NCI-H345 (cell line): ENCODE measurements at regions not wholly inside any gene's neighbourhood (a gene's known extent, or its start where the extent isn't known, plus 50 kb on each side); places are given as distances from the start of the nearest gene placed in this dataset.
"Not testable (repeated sequence)": the region's sequence is repeated elsewhere in the genome, so short reads cannot be mapped to it uniquely, and the experiment has no call there.

Source experiments
- DNase-seq: peaks from one replicate; lab custom pipeline; 2025; lab: John Stamatoyannopoulos, UW

DNA sequence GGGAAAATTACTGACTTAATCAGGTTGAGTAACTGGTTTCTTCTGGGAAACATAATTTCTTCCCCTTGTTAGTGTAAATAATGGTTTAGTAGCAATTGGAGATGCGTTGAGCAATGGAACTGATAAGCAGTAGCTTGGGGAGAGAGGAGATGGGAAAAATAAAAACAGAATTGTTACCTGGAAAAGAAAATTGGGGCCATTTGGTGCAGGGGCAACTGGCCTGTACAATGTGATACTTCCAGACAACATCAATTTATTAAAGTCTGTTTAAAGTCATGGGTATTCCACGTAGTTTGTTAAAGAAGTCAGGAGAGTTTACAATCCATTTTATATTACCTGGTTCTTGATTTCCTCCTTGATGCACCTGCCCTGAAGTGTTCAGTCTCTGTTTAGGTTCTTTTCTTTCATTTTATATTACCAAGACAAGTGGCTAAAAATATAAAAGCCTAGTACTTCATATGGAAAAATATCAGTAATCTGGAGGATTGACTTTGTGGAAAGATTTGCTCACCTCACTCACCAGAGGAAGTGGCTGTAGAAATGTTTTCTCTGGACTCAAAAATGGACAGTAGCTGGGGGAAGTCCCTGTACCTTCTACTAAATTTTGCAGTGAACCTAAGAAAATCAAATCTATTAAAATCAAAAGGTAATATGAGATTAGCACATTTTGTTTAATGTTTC lies 161.0 kb downstream of the DDX1 start:
- DNase-seq, result no peak

DNA sequence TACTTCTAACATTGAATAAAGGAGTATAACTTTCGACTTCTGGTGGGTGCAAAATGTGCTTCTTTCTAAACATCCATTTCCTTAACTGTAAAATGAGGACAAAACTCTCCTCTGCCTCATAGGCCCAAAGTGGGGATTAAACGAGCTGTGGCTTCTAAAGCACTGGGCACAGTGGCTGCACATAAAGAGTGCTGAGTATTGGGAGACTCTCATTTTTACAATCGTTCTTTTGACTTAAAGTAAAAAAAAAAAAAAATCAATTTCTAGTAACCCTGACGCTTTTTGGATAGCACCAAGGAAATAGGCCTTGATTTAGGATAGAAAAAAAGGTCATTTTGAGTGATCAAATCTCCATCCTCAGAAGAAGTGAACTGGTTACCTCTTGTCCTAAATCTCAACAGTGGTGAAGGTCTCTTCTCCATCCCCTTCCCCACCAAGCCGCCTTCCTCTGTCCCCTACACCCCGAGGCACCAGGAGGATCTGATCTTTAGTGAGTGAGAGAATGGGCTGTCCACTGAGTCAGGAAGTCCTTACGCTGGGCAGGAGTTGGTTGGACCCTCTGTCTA lies 161.6 kb downstream of the DDX1 start:
- no peak for DNase-seq

DNA sequence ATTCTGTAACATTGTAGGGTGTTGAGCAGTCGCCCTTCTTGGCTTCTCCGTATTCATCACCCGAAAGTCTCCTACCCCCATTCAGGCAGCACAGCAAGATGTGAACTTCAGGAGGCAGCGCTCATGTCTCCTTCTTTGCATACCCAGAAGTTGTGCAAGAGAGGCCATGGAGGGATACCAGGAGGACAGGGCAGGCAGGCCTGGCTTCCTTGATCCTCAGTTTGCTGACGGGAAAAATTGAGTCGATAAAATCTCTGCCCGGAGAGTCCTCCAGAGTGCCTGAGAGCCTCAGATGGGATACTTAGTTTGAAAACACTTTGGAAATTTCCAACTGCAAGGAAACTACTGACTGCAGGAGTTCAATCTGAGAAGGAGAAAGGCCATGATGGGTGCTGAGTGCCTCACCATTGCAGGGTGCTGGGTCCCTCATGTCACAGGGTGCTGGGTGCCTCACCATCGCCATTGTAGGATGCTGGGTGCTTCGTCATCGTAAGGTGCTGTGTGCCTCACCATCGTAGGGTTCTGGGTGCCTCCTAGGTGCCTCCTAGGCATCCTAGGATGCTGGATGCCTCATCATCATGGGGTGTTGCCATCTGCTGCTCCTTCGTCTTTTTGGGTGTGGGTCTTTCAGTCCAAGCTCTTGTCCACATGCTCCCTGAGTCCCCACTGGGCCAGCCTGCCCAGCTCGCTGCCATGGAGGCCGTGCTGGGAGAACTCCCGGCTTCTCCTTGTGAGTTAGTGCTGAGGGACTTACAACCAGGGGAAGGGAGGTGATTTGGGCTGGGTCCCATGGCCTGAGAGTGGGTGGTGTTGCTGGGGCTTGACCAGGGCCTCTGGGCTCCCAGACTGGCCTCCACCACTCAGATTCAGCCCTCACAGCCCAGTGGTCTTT lies 162.4 kb downstream of the DDX1 start:
- DNase-seq, result no peak

DNA sequence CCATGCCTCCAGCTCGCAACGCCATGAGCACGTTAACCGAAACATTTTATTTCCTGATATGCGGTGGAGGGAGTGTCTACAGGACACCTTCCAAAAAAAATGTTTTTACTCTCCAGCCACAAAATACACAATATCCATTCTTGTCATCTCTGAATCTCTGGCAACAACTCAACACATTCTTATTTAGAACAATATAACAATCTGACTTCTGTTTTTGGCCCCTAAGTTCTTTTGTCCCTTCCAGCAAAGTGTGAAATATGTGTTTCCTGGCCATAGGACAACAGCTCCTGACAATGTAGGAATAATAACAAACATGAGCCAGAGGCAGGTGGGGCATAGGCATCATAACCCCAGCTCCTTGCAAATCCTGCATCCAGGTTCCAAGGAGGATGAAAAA lies 163.0 kb downstream of the DDX1 start:
- no peak for DNase-seq

DNA sequence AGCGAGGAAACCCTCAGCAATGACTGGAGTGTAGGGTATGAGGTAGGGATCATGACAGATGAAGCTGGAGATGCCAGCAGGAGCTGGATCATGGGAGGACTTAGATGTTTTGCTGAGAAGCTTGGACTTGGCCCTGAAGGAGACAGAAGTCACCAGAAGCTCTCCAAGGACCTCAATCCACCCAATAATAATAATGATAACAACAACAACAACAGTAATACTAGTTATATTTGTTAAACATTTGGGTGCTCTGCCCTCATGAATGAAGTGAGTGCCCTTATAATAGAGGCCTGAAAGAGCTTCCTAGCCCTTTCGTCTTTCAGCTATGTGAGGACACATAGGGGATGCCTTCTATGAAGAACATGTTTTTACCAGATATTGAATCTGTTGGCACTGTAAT lies 163.9 kb downstream of the DDX1 start:
- no peak for DNase-seq

DNA sequence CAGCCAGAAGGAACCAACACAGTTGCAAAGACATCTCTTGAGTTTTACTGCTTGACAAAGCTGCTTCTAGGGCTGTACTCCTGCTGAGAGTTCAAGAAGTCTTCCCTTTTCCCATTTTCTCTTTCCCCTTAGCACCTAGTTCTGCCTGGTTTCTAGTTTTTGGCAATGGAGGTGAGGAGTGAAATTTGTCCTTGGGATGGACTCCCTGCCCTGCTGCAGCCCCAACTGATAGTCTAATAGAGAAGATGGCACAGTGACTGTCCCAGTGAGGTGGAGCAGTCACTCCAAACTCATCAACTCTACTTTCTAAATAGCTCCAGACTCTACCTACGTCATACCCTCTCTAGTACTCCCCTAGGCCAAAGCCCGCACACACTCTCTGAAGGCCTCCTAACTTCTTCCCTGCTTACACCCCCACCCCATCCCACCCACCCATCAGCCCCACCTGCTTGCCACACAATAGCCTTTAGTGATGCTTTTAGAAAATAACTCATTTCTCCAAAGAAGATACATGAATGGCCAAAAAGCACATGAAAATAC lies 164.4 kb downstream of the DDX1 start:
- DNase-seq, result no peak

DNA sequence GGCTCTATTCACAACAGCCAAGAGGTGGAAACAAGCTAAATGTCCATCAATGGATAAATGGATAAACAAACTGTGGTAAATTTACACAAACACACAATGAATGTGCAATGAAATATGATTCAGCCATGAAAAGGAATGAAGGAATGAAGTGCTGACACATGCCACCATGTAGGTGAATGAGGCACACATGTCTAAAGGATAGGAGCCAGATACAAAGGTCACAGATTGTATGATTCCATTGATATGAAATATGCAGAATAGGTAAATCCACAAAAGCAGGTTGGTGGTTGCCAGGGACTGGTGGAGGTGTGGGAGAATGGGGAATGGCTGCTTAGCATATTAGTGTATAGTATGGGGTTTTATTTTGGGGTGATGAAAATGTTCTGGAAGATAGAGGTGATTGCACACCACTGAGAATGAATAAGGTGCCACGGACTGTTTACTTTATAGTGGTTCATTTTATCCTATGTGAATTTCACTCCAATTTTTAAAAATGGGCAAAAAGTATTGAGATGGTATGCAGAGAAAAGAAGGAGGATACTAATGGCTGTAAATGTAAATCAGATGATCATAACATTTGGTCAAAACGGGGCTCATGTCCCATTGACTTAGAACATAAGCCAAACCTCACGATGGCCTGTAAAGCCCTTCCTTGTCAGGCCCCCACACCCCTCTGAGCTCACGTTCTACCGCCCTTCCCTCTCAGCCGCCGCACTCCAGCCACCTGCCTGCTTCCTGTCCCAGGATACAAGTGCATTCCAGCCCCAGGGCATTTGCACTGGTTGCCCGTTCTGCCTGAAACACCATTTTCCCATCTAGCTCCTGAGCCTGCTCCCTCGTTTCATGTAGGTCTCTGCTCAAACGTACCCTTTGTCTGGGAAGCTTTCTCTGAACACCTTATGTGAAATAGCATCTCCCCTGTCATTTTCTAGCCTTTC lies 165.5 kb downstream of the DDX1 start:
- DNase-seq, result no peak

DNA sequence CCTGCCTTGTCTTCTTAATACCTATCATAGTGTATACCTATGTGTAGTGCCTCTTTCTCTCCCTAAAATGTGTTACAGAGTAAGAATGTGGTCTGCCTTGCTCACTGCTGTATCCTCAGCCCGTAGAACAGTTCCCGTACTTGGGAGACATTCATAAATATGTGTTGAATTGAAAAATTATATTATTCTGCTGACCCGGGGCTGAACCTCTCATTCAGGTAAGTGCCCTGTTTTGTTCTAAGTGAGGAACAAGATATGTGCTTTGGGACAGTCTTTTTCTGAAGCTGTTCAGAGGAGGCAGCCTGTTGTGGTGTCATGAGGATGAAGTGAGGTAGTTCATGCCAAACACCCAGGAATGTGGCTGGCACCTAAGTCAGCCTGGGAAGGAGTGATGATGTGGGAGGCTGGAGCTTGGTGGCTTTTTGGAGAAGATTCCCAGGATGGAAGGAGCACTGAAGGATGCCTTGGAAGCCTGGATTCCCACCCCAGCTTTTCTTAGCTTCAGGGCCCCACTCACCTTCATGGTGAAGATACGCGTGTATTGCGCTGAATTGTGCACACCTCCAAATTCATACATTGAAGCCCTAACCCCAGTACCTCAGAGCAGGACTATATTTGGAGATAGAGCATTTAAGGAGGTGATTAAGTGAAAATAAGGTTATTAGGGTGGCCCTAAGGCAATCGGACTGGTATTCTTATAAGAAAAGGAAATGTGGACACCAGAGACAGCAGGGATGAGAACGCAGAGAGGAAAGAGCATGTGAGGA lies 166.3 kb downstream of the DDX1 start:
- no peak for DNase-seq

DNA sequence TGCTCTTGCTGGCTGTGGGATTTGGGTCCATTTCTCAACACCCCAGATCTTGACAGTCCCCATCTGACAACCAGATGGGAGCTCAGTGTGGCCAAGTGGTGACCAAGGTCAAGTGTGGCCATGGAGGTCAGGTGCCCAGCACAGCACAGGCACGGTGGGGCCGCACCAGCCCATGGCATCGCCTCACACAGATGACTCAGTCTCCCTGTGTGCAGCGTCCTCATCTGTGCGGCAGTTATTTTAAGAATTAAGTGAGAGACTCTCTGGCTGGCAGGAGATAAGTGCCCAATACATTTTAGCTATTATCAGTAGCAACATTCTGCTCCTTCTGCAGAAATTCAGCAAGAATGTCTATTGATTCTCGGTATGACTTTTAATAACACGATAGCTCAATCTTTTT lies 167.2 kb downstream of the DDX1 start:
- no peak for DNase-seq

DNA sequence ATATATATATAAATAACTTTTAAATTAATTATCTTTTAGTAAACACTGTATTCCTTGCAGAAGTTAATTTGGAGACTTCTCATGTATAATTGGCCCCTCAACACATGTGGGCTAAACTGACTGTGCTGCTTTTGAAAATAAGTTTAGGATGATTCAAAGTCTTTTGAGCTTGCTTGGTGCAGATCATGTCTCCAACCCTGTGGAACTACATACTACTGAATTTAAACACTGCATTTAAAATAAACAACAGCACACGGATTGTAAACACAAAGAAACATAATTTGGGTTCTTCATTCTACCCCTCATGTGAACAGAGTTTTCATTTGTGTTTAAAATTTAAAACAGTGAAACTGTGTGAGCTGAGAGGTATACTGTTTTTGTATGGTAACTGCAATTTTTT lies 167.7 kb downstream of the DDX1 start:
- no peak for DNase-seq

DNA sequence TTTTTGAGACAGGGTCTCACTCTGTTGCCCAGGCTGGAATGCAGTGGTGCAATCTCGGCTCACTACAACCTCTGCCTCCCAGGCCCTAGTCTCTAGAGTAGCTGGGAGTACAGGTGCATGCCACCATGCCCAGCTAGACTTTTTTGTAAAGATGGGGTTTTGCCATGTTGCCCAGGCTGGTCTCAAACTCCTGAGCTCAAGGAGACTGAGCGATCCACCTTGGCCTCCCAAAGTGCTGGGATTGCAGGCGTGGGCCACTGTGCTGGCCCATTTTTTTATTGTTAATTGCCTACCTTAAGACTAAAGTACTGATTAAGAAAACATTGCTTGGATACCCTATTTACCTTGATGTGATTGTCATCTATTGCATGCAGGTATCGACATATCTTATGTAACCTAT lies 168.1 kb downstream of the DDX1 start:
- DNase-seq, result not testable (repeated sequence)

DNA sequence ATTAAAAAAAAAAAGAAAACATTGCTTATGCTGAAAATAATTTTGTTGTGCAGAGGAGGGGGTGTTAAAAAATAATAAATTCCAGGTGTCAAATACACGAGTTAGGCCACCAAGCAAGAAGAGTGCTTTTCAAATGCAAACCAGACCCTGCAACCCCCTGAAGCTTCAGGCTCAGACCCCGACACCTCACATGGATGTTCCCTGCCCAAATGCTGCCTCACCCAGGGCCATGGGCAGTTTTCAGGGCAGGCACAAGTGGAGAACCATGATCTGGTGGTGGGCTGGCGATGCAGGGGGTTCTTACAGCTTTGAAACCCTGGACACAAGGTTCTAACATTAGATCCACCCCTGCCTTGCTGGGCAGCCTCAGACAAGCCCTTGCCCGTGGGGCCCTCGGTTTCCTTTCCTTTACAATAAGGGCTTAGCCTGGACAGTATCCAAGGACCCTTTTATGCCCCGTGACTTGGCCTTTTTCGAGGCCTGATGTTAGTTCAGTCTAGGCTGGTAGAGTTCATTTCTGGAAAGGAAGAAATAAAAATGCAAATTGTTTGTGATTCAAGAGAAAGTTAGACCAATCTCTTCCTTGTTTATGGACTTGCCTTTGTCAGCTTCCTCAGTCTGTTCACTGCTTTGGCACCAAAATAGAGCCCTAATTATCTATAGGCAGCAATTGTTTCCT lies 168.7 kb downstream of the DDX1 start:
- DNase-seq, result no peak

DNA sequence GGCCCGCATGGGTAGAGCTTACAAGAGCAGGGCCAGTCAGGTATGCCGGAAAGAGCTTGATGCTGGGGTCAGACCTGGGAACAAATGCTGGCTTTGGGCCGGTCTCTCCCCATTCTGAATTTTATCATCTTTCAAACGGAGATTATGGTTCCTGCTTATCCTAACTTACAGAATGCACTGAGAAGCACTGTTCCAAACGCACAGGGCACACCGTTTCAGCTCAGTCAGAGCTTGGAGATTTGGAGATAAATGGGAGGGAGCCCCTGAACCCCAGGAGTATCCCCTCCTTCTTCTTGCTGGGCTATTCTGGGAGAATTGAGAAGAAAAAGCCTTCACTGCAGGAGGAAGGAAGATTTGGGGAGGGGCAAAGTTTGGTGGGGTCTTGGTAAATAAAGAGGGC lies 169.4 kb downstream of the DDX1 start:
- no peak for DNase-seq

DNA sequence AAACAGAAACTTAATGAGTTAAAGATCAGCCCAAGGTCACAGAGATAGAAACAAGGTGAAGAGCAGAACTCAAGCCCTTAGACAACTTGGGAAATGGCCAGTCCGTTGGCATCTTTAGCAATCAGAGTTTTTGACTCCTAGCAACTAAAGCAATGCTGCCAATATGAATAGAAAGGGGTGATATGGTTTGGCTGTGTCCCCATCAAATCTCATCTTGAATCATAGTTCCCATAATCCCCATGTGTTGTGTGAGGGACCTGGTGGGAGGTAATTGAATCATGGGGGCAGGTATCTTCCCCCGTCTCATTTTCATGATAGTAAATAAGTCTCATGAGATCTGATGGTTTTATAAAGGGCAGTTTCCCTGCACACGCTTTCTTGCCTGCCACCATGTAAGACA lies 170.2 kb downstream of the DDX1 start:
- no peak for DNase-seq

DNA sequence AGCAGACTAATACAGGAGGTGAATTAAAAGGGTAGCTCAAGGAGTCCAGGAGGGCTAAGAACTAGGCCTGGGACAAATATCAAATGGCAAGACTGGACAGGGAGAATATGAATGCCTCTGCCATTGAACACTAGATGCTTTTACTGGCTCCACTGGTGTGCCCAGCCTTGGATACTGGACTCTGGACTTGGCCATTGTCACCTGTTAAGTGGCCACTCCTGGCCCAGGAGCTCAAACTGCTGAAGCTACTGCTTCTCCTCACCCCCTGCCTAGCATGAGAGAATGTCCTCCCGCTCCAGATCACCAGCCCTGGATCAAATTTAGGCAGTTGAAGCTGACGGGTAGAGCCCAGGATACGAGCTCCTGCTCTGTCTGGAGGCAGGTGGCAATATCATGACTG lies 170.8 kb downstream of the DDX1 start:
- DNase-seq, result no peak

DNA sequence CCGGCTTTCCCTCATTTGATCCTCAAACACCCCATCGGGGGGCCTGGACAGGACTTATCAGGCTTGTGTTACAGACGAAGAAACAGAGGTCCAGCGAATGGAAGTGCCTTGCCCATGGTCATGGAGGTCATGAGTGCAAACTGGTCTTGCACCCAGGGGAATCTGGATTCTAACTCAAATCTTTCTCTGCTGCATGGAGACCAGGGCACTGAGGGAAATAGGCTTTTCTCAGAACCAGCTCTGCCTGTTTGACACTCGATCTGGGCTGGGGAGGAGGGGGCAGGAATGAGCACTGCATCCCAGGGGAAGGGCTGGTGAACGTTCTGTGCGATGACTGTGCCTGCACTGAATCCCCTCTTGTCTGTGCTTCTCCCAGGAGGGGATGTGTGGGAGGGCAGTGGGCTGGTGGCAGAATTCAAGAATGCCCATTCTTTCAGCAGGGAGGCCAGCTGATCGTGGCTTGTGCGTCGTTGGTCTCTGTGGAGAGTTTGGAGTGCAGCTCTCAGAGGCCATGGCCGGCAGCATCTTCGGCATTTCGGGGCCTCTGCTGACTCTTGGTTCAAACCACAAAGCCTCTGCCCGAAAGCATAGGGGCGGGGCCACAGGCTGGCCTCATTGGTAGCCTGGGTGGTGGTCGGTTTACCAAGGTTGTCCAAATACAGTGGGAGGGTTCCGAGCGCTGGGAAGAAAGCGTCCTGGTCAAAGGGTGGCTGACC lies 171.6 kb downstream of the DDX1 start:
- DNase-seq, result no peak

DNA sequence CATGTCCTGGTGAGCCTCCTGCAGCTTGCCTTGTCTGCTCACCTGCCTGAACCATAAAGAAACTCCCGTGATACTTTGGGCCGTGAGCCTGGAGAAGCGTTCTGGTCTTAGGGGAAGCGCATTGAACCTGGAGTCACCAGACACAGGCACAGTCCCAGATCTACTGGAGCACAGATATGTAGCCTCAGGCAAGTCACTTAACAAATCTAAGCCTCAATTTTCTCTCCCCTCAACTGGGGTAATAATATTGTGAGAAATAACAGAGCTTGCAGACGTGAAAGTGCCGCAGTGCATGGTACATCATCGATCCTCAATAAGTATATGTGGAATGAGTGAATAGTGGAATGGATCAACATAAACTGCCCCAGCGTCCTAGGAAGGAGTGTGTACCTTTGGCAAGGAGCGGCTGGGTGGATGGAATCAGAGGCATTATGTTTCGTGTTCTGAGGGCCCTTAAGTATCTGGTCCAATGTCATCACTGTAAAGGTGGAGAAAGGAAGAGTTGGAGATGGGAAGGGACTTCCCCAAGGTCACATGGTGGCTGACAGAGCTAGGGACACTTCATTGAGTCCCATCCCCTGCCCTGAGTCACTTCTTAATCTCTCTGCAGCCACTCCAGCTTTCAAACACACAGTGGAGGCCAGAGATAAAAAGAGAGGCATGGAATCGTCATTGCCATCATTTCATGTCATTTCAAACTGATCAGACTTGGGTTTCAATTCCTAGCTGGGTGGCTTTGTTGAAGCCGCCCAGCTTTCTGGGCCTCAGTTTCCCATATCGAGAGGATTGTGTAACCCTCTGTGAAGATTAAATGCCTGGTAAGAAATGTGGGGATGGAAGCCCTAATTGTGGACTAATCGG lies 172.4 kb downstream of the DDX1 start:
- DNase-seq, result no peak

DNA sequence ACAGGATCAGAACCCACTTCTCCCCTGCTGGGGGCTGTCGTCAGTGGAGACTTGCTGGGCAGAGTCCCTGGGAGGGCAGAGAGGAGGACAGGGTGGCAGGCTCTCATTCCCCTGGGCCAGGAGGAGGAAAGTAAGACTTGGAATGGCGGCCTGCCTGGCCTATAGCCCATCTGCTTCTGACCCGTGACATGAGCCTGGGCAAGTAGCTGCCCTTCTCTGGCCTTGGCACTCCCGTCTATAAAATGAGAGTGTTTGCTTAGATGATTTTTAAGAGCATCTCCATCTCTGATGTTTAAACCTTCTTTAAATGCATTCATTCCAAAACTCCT lies 173.0 kb downstream of the DDX1 start:
- DNase-seq, result no peak

DNA sequence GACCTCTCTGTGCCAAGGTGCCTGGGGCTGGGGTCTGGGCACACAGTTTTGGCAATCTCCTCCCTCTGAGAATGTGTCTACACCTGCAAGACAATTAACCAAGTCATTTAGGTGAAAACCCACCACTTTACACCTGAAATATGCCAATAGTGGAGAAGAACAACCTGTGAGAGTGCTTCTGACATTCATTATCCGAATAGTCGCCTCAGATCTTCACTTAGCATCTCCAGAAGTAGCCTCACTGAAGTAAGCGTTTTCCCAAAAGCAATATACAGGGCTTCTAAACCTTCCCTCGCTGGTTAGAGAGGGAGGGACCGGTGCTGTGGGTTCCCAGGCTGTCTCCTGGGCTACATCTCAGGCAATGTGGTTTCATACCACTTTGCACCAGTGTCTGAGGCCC lies 173.5 kb downstream of the DDX1 start:
- no peak for DNase-seq
